HUES48 (cell line): ENCODE measurements at regions not wholly inside any gene's neighbourhood (a gene's known extent, or its start where the extent isn't known, plus 50 kb on each side); places are given as distances from the start of the nearest gene placed in this dataset.

Source experiments
- H3K27ac ChIP-seq: one replicate; pipeline ENCODE4 v1.7.0; 2013; ENCODE audit warnings: low read depth, low read length, inconsistent platforms
- H3K27me3 ChIP-seq: 2 replicates; pipeline ENCODE4 v1.6.1; 2013; ENCODE audit warnings: mild to moderate bottlenecking, low read length; ENCODE audit not compliant: control insufficient read depth, insufficient read depth
- H3K36me3 ChIP-seq: 2 replicates; pipeline ENCODE4 v1.6.1; 2013; ENCODE audit warnings: low read length; ENCODE audit not compliant: control insufficient read depth, insufficient read depth
- H3K4me1 ChIP-seq: 2 replicates; pipeline ENCODE4 v1.6.1; 2013; ENCODE audit warnings: mild to moderate bottlenecking, low read length; ENCODE audit not compliant: control insufficient read depth, insufficient read depth
- H3K4me3 ChIP-seq: 2 replicates; pipeline ENCODE4 v1.5.1; 2013; ENCODE audit warnings: mild to moderate bottlenecking, low read depth, low read length
- H3K9ac ChIP-seq: 2 replicates; pipeline ENCODE4 v1.6.1; 2013; ENCODE audit warnings: mild to moderate bottlenecking, low read depth, low read length, moderate library complexity
- H3K9me3 ChIP-seq: 2 replicates; pipeline ENCODE4 v1.6.1; 2013; ENCODE audit warnings: low read length; ENCODE audit not compliant: control insufficient read depth, insufficient read depth

DNA sequence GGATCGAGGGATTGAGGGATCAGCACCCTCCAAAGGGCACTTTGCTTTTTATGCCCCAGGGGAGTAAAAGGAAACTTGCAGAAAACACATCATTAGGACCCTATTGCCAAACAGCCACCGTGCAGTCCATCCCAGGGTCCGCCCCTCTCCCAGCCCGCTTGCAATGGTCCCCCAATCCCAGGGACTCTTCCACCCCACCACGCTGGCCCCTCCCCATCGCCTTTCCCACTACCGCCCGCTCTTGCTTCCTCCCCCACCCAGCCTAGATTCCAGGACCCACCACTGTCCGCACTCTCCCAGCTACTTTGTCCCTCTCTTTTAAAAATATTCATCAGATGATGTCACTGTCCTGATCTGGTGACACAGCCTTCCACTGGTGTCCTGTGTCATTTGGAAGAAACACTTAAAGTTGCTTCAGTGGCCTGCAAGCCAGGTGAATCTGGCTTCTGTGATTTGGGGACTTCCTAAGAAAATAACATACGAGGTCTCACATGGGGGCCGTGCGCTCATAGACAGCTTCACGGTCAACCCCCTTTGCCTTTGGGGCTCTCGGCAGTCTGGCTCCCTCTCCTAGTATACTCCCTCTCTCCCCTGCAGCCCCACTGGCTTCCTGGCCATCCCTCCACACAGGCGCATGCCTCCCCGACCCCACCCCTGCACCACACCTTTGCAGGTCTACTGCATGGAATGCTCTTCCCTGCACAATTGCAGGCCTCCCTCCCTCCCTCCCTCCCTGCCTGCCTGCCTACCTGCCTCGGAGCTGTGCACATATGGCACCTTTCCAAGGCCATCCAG, 127.9 kb downstream of the RBFOX3 start:
- Histone ChIP-seq H3K4me3 (no peak overlapping the region), H3K36me3 (no peaks in the 10 kb centered on the region), H3K4me1 (peaks cover 9% of the 10 kb centered on the region; the same call in 1 of the 2 replicates), H3K9me3 (no peaks in the 10 kb centered on the region), H3K27me3 (no peaks in the 10 kb centered on the region), H3K27ac (no peak overlapping the region), H3K9ac (no peak overlapping the region)

DNA sequence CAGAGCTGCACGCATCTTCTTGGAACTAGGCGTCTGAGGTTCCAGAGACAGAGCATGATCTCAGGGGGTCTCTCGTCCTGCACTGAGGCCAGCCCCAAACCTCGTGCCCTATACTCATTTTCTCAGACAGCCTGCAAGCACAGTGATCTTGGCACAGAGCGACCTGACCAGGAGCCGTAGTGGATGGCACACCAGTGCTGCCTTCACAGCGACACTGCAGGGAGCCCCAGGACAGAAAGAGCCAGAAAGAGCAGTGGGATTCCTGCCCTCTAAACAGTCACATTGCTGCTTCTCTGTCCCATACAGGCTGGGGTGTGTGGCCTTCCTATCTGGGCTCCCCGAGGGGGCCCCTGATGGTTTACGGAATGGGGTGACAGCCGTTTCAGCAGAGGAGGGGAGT, 131.0 kb downstream of the RBFOX3 start:
- no peaks in the 10 kb centered on the region for H3K27me3 ChIP-seq
- H3K36me3 ChIP-seq = no peaks in the 10 kb centered on the region
- no peak overlapping the region for H3K27ac ChIP-seq
- no peak overlapping the region for H3K9ac ChIP-seq
- no peaks in the 10 kb centered on the region for H3K4me1 ChIP-seq
- H3K9me3 ChIP-seq = no peaks in the 10 kb centered on the region
- H3K4me3 ChIP-seq = no peak overlapping the region

- no peak overlapping the region for H3K4me3 ChIP-seq
- no peaks in the 10 kb centered on the region for H3K36me3 ChIP-seq
- no peak overlapping the region for H3K27ac ChIP-seq
- H3K9ac ChIP-seq = no peak overlapping the region
- H3K4me1 ChIP-seq = no peaks in the 10 kb centered on the region
- no peaks in the 10 kb centered on the region for H3K27me3 ChIP-seq
- no peaks in the 10 kb centered on the region for H3K9me3 ChIP-seq
Measured at GRCh38 chr17:79478841-79479240, 132.0 kb downstream of the RBFOX3 start.

GRCh38 chr17:79478051-79478461, 132.8 kb downstream of the RBFOX3 start:
- Histone ChIP-seq H3K9ac (no peak overlapping the region), H3K27me3 (no peaks in the 10 kb centered on the region), H3K4me1 (no peaks in the 10 kb centered on the region), H3K4me3 (no peak overlapping the region), H3K27ac (no peak overlapping the region), H3K36me3 (no peaks in the 10 kb centered on the region), H3K9me3 (no peaks in the 10 kb centered on the region)

GRCh38 chr17:79476074-79476652, 134.7 kb downstream of the RBFOX3 start:
- no peak overlapping the region for H3K9ac ChIP-seq
- H3K4me3 ChIP-seq = no peak overlapping the region
- no peaks in the 10 kb centered on the region for H3K4me1 ChIP-seq
- no peaks in the 10 kb centered on the region for H3K9me3 ChIP-seq
- H3K27ac ChIP-seq = no peak overlapping the region
- H3K27me3 ChIP-seq = no peaks in the 10 kb centered on the region
- H3K36me3 ChIP-seq = no peaks in the 10 kb centered on the region

- Histone ChIP-seq H3K9ac (no peak overlapping the region), H3K9me3 (no peaks in the 10 kb centered on the region), H3K4me3 (no peak overlapping the region), H3K4me1 (no peaks in the 10 kb centered on the region), H3K27me3 (no peaks in the 10 kb centered on the region), H3K27ac (no peak overlapping the region), H3K36me3 (no peaks in the 10 kb centered on the region)
Measured at GRCh38 chr17:79473876-79474440, 136.9 kb downstream of the RBFOX3 start.

- no peaks in the 10 kb centered on the region for H3K4me1 ChIP-seq
- H3K9ac ChIP-seq = no peak overlapping the region
- H3K27me3 ChIP-seq = peaks cover 2% of the 10 kb centered on the region; the same call in 1 of the 2 replicates
- H3K36me3 ChIP-seq = no peaks in the 10 kb centered on the region
- no peak overlapping the region for H3K27ac ChIP-seq
- H3K4me3 ChIP-seq = no peak overlapping the region
- H3K9me3 ChIP-seq = no peaks in the 10 kb centered on the region
Measured at GRCh38 chr17:79473111-79473875, 137.6 kb downstream of the RBFOX3 start.

DNA sequence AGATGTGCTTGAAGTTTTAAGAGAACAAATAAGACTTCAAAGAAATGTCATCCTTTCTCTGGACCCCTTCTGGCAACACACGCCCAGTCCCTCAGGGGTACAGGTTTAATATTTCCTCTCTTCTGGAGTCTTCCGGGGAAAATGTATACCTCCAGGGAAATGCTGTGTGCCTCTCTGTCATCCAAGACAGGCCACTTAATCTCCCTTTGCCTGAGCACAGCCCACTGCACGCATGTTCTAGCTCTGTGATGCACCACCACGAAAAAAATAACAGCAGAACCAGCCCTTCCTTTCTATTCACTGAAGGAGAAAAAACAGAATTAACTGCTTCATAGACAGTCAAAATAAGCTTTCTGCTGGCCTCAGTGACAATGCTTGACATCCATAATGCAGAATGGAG, 140.1 kb downstream of the RBFOX3 start:
- H3K9me3 ChIP-seq = no peaks in the 10 kb centered on the region
- no peaks in the 10 kb centered on the region for H3K4me1 ChIP-seq
- H3K4me3 ChIP-seq = no peak overlapping the region
- peaks cover 3% of the 10 kb centered on the region; the same call in 1 of the 2 replicates for H3K27me3 ChIP-seq
- H3K36me3 ChIP-seq = no peaks in the 10 kb centered on the region
- no peak overlapping the region for H3K9ac ChIP-seq
- H3K27ac ChIP-seq = no peak overlapping the region

GRCh38 chr17:79469646-79470045, 141.2 kb downstream of the RBFOX3 start:
- Histone ChIP-seq H3K27ac (no peak overlapping the region), H3K9me3 (no peaks in the 10 kb centered on the region), H3K9ac (no peak overlapping the region), H3K27me3 (peaks cover 3% of the 10 kb centered on the region; the same call in 1 of the 2 replicates), H3K36me3 (no peaks in the 10 kb centered on the region), H3K4me1 (no peaks in the 10 kb centered on the region), H3K4me3 (no peak overlapping the region)

DNA sequence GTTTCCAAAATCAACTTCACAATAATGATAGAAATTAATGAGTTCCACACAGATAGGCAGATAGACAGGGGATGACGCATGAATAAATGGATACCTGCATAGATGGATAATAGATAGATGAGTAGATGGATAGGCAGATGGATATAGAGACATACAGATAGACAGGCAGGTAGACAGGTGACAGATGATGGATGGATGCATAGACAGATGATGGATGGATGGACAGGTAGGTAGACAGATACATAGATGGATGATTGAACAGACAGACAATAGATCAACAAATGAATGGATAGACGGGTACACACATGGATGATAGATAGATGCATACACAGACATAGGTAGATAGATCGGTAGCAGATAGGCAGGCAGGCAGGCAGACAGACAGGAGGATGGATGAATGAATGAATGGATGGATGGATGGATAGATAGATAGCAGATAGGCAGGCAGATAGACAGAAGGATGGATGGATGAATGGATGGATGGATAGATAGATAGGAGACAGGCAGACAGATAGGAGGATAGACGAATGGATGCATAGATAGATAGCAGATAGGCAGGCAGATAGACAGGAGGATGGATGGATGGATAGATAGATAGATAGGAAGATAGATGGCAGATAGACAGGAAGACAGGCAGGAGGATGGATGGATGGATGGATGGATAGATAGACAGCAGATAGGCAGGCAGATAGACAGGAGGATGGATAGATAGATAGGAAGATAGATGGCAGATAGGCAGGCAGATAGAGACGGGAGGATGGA, 142.5 kb downstream of the RBFOX3 start:
- Histone ChIP-seq H3K9me3 (no peaks in the 10 kb centered on the region), H3K36me3 (no peaks in the 10 kb centered on the region), H3K27ac (no peak overlapping the region), H3K4me3 (no peak overlapping the region), H3K9ac (no peak overlapping the region), H3K27me3 (peaks cover 3% of the 10 kb centered on the region; the same call in 1 of the 2 replicates), H3K4me1 (no peaks in the 10 kb centered on the region)
